Stimulated activated CD4-positive, alpha-beta T cell treated with anti-CD3 and anti-CD28 coated beads, TNF-alpha, amount 100 ng/mL, for 48 hours (primary cell): ENCODE measurements at regions not wholly inside any gene's neighbourhood (a gene's known extent, or its start where the extent isn't known, plus 50 kb on each side); places are given as distances from the start of the nearest gene placed in this dataset.
"Not testable (repeated sequence)": the region's sequence is repeated elsewhere in the genome, so short reads cannot be mapped to it uniquely, and the experiment has no call there.

Source experiments
- DNase-seq, 3 donors: peaks; one replicate each; pipeline ENCODE4 v3.0.0-alpha.2; 2020; ENCODE audit warnings: low read depth in 3 of 3

- DNase-seq = not testable (repeated sequence)
These were observed 54.8 kb upstream of the ZNF30 start for GRCh38 chr19:34871911-34872310.

DNA sequence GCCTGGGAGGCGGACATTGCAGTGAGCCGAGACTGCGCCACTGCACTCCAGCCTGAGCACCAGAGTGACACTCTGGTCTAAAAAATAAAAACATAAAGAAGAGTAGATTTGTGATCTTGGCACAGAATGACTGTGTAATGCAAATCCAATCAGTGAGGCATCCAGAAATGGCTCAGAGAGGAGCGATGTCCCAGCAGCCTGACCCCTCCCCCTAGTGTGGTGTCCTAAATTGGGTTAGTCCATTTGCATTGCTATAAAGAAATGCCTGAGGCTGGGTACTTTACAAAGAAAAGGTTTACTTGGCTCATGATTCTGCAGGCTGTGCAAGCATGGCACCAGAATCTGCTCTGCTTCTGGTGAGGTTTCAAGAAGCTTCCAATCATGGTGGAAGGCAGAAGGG is 59.1 kb upstream of the ZNF30 start:
- no peak for DNase-seq

GRCh38 chr19:34865225-34865624 is 61.5 kb upstream of the ZNF30 start:
- DNase-seq = not testable (repeated sequence)

DNA sequence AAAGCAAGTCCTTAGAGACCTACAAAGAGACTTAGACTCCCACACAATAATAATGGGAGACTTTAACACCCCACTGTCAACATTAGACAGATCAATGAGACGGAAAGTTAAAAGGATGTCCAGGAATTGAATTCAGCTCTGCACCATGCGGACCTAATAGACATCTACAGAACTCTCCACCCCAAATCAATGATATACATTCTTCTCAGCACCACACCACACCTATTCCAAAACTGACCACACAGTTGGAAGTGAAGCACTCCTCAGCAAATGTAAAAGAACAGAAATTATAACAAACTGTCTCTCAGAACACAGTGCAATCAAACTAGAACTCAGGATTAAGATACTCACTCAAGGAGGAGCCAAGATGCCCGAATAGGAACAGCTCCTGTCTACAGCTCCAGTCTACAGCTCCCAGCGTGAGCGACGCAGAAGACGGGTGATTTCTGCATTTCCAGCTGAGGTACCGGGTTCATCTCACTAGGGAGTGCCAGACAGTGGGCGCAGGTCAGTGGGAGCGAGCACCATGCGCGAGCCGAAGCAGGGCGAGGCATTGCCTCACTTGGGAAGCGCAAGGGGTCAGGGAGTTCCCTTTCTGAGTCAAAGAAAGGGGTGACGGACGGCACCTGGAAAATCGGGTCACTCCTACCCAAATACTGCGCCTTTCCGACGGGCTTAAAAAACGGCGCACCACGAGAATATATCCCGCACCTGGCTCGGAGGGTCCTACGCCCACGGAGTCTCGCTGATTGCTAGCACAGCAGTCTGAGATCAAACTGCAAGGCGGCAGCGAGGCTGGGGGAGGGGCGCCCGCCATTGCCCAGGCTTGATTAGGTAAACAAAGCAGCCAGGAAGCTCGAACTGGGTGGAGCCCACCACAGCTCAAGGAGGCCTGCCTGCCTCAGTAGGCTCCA is 66.6 kb upstream of the ZNF30 start:
- not testable (repeated sequence) for DNase-seq

DNA sequence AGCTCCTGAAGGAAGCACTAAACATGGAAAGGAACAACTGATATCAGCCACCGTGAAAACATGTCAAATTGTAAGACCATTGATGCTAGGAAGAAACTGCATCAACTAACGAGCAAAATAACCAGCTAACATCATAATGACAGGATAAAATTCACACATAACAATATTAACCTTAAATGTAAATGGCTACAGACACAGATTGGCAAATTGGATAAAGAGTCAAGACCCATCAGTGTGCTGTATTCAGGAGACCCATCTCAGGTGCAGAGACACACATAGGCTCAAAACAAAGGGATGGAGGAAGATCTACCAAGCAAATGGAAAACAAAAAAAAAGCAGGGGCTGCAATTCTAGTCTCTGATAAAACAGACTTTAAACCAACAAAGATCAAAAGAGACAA is 67.4 kb upstream of the ZNF30 start:
- DNase-seq = not testable (repeated sequence)

DNA sequence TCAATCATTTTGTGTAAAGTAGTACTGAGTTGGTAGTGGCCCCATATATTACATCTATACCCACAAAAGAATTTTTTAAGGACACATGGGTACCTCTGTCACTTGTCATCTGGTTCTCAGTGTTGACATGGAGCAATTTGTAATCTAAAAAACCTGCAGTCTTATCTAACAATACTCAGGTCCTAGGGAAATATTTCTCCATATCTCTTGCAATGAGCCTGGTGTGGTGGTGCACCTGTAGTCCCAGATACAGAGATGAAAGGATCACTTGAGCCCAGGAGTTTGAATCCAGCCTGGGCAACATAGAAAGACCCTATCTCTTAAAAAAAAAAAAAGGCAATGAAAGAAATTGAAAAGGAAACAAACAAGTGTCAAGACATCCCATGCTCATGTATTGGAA is 70.7 kb upstream of the ZNF30 start:
- DNase-seq = no peak

DNA sequence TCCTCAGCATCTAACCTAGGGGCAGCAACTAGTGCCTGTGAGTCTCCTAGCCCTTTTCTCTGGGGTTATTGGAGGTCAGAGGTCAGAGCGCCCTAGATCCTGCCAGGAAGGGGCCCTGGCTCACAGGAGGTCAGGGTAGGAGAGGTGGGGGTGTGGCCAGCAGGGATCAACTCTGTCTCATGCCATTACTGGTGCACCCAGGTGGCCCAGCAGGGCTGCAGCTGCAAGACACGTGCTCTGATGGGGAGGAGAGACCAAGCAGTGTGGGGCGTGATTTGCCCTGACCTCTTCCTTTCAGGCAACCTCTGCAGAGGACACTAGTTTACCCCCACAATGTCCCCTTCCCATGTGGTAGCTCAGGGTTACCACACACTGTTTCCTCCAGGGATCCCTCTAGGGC is 73.3 kb upstream of the ZNF30 start:
- no peak for DNase-seq

- no peak for DNase-seq
These were observed 74.0 kb upstream of the ZNF30 start for GRCh38 chr19:34852669-34853068.

GRCh38 chr19:34851277-34851804 is 75.4 kb upstream of the ZNF30 start:
- no peak for DNase-seq

GRCh38 chr19:34847393-34847792 is 74.4 kb upstream of the ZNF599 start:
- no peak for DNase-seq

- no peak for DNase-seq
These were observed 71.3 kb upstream of the ZNF599 start for GRCh38 chr19:34844277-34844676.

DNA sequence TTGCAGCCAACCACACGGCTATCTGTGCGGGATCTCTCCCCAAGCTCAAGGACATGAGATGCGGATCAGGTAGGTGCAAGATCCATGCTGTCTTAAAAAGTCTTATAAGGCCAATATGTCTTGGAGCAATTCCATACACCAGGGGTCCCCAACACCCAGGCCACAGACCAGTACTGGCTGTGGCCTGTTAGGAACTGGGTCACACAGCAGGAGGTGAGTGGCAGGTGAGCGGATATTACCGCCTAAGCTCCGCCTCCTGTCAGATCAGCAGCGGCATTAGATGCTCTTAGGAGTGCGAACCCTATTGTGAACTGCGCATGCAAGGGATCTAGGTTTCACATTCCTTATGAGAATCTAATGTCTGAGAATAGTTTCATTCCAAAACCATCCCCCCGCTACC is 68.8 kb upstream of the ZNF599 start:
- no peak for DNase-seq

GRCh38 chr19:34838753-34839431 is 65.9 kb upstream of the ZNF599 start:
- peak in 2 of 3 donors; percentile 11 to 40 for DNase-seq

DNA sequence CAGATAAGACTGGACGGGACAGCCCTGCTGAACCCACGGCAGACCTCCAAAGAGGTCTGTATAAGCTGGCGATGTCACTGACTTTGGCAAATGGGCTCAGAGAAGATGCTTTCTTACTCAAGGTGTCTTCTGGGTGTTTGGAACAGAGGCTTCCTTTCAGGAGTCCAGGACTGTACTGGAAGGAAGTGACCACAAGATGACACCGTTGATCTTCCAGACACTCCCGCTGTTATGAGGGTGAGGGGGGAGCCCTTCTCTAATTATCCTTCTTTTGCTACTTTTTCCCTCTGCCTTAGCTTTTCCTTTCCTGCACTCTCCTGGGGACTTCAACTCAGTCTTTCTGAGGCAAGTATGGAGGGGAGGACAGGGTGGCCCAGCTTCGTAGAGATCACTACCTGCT is 65.2 kb upstream of the ZNF599 start:
- no peak for DNase-seq

- no peak for DNase-seq
These were observed 64.2 kb upstream of the ZNF599 start for GRCh38 chr19:34837262-34837661.

- no peak for DNase-seq
These were observed 62.8 kb upstream of the ZNF599 start for GRCh38 chr19:34835631-34836351.

DNA sequence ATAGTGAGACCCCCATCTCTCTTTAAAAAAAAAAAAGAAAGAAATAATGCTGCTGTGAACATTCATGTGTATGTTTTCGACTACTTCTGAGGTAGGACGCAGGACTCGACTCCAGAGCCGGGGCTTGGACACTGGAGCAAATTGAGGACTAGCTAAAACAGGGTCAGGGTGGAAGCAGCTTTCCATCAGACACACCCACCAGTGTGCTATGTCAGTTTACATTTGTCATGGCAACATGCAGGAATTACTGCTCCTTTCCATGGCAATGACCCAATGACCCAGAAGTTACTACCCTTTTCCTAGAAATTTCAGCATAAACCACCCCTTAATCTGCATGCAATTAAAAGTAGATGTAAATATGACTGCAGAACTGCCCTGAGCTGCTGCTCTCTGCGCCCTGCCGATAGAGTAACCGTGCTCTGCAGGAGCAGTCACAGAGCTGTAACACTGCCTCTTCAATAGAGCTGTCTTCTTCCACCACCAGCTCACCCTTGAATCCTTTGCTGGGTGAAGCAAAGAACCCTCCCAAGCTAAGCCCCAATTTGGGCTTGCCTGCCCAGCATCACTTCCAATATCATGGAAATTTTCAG is 61.6 kb upstream of the ZNF599 start:
- no peak for DNase-seq

GRCh38 chr19:34832581-34833112 is 59.6 kb upstream of the ZNF599 start:
- no peak for DNase-seq

GRCh38 chr19:34831714-34832113 is 58.7 kb upstream of the ZNF599 start:
- DNase-seq = no peak

GRCh38 chr19:34828156-34828555 is 55.1 kb upstream of the ZNF599 start:
- no peak for DNase-seq

GRCh38 chr19:34825212-34825611 is 52.2 kb upstream of the ZNF599 start:
- no peak for DNase-seq

GRCh38 chr19:34824686-34825085 is 51.7 kb upstream of the ZNF599 start:
- no peak for DNase-seq
